Right lung (tissue), 2 donors: ENCODE measurements at regions not wholly inside any gene's neighbourhood (a gene's known extent, or its start where the extent isn't known, plus 50 kb on each side); places are given as distances from the start of the nearest gene placed in this dataset.

Experiments
- DNase-seq, 2 donors: peaks; one replicate each; pipeline ENCODE4 v3.0.0-alpha.2; 2013

DNA sequence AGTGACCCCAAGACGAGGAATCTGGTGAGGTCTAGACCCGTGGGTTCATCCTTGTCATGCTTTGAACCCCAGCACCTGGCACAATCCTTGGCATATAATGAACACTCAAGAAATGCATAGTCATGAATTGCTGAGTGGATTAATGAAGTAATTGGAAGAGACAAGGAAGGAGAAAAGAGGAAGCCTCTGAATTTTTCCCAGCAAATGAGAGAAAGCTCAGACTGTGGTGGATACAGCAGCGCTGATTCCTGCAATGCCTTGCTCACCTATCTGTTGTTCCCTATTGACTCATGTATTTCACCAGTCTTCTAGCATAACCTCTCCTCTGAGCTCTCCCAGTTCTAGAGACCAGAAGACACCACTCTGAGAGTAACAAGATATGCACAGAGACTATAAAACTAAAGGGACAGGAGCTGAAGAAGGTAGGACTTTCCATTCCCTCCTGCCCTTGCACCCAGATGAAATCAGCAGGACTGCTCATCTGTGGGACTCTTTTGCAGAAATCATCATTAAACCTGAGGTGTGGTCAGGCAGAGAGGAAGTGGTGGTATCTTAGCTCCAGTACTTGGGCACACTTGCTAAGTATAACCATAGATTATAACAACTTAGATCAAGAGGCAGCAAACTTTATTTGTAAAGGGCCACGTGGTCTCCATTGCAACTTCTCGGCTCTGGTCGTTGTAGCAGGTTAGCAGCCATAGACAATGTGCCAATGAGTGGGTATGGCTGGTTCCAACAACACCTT is 102.8 kb downstream of the MAF start:
- no peak for DNase-seq

DNA sequence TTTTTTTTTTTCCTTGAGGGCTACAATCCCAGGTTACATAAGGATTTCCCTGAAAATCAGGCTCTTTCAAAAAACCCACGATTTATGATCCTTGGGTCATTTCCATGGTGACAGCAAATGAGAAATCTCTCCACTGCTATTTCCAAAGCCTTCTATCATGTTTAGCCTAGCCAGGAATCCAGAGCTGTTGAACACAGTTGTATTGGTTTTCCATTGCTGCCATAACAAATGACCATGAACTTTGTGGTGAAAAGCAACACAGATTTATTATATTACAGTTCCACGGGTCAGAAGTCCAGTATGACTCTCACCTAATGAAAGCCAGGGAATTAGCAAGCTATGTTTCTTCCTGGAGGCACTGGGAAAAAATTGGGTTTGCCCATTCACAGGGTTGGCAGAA is 106.6 kb downstream of the MAF start:
- DNase-seq: no peak

GRCh38 chr16:79492036-79492435 is 108.5 kb downstream of the MAF start:
- DNase-seq: no peak

- DNase-seq: no peak
Observed at GRCh38 chr16:79485020-79485419, 115.5 kb downstream of the MAF start.

DNA sequence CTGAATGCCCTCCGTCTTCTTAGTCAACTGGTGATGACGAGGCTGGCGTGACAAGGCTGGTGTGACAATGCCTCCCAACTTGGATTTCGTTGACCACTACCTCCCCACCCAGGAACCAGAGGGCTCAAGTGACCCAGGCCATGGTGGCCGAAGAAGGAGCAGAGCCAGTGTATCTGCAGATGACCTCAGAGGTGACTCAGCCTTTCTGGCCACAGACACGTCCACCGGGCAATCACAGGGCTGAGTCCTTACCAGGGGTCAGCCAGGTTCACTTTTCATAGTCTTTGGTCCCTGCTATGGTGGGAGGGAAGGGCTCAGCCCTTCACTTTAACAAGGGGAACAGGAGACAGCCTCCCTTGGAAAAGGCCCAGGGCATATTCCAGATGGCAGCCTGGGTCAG is 116.3 kb downstream of the MAF start:
- no peak for DNase-seq

- DNase-seq: no peak
Observed at GRCh38 chr16:79483336-79483735, 117.2 kb downstream of the MAF start.

DNA sequence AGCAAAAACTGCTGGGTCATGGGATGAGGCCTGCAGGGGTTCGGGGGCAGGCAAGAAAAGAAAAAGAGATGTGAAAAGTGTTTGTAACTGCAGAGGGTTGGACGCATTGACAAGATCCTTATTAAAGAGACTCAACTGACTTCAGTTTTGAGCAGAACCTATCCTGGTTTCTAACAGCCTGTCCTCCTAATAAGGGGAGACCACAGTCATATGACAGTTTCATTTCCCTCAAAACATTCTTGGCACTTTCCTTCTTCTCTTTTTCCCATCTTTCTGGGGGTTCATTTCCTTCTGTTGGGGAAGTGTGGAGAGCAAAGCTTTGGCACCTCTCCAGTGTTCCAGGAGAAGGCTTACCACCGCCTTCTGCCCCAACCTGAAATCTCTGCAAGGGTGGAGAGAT is 118.5 kb downstream of the MAF start:
- no peak for DNase-seq

DNA sequence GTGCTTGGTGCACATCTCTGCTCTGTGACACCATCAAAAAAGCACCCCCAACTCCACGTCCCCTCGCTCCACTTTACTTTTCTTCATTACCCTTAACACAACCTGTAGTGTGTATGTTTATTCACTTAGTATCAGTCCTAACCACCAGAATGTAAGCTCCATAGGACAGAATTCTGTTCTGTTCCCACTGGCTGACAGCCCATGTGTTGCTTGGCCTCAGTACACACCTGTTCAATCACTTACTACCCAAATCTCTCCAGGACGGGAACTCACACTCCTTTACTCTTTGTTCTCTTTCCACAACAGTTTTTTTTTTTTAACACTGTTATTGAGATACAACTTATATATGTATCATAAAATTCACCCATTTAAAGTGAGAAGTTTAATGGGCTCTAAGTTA is 119.6 kb downstream of the MAF start:
- no peak for DNase-seq

GRCh38 chr16:79480056-79480455 is 120.5 kb downstream of the MAF start:
- no peak for DNase-seq

GRCh38 chr16:79476580-79476979 is 124.0 kb downstream of the MAF start:
- no peak for DNase-seq

GRCh38 chr16:79475841-79476240 is 124.7 kb downstream of the MAF start:
- DNase-seq: no peak

GRCh38 chr16:79473456-79473855 is 127.1 kb downstream of the MAF start:
- DNase-seq: no peak

- no peak for DNase-seq
Observed at GRCh38 chr16:79472426-79472825, 128.1 kb downstream of the MAF start.

GRCh38 chr16:79469999-79470398 is 130.5 kb downstream of the MAF start:
- no peak for DNase-seq

- no peak for DNase-seq
Observed at GRCh38 chr16:79468631-79469030, 131.9 kb downstream of the MAF start.

DNA sequence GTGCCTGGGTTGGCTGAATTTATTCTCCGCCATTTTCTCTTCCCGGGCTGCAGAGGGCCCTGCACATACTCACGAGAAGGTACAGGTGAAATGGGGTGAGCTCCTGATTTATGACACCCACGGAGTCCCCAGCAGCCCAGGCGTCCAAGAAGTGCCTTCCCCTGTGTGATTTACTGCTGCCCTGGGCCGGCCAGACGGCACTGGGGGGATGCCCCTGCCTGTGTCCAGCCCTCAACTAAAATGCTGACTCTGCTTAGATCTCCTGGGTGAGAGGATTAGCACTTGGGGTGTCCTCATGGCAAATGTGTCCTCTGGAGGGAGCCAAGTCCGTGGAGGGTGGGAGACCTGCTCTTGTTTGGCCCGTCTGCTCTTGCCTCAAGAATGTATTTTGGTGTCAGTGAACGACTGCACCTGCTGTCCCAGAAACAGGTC is 132.4 kb downstream of the MAF start:
- no peak for DNase-seq

GRCh38 chr16:79466111-79466510 is 134.4 kb downstream of the MAF start:
- DNase-seq: no peak

DNA sequence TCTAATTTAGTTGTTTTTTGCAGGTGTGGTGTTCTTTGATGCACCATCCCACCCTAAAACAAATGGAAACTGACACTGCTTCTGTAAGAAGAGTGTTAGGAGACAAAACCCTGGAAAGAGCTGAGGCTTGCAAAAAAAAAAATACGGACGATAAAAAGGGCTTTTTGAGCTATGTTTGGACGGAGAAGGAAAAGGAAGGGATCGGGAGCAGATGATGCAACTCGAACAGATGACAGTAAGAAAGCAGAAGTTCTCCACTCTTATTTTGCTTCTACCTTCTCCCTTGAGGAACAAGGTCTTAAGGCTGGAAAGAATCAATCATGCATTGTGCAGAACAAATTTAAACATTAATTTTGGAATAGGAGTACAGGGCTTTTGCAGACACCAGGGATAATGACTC is 136.7 kb downstream of the MAF start:
- DNase-seq: no peak

GRCh38 chr16:79456036-79456435 is 144.5 kb downstream of the MAF start:
- DNase-seq: no peak

GRCh38 chr16:79452671-79453070 is 147.9 kb downstream of the MAF start:
- DNase-seq: no peak

DNA sequence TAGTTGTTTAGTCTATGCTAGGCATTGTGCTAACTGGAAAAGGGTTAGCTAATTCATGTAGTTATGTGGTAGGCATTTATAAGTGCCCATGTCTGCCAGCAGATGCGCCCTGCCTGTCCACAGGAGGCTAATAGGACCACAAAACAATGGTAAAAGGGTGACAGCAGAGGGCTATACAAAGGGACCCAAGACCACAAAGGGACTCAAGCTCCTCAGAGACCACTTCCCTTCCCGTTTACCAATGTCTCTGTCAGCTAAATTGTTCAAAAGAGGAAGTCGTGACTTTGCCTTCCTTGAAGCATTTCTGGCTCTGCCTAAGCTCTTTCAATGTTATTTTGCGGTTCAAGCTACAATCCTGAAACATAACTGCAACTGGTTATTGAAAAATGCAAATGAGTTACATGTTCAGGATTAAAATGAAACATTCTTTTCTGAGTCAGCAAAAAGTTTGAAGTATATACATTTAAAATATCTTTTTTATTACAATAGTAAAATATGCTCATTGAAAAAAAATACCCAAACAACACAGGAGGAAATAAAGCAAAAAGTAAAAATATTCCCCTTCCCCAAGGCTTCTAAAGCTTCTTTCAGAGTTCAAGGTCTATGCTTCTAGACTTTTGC is 149.2 kb downstream of the MAF start:
- DNase-seq: no peak

DNA sequence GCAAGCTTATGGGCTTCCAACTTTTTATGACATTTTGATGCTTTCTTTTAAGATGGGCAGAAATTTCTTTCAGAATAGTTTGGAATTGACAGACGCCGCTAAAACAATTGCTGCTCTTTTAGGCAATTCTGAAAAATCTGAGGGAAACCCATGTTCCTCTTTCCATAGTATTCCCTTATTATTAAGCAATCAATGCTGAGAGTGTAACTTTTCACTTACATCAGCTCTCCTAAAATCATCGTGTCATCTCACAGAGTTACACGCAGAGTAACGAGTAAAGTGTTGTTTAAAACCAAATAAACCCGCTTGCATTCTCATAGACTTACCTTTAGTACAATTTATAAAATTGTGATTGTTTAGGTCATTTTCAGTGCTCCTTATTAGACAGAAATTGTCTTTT is 150.6 kb downstream of the MAF start:
- no peak for DNase-seq

DNA sequence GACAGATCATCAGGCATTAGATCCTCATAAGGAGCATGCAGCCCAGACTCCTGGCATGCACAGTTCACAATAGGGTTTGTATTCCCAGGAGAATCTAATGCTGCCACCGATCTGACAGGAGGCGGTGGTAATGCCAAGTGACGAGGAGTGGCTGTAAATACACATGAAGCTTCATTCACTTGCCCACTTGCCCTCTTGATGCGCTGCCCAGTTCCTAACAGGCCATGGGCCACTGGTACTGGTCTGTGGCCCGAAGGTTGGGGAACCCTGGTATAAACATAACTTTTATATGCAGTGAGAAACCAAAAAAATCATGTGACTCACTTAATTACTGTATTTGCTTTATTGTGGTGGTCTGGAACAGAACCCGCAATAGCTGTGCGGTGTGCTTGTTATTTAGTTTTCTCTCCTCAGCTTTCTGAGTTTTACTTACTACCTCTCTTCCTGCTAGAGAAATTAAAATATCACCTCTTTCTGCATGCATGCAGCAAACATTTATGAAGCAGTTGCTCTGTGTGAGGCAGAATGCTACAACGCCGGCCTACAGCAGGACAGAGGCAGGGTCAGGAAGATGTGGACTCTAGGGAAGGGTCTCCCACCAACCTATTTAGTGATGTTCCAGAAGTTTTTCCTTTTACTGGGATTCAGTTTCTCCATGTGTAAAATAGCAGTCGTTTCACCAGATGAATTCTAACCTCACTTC is 151.3 kb downstream of the MAF start:
- no peak for DNase-seq
